ENCODE measurements at regions not wholly inside any gene's neighbourhood (a gene's known extent, or its start where the extent isn't known, plus 50 kb on each side); places are given as distances from the start of the nearest gene placed in this dataset.
"Not testable (repeated sequence)": the region's sequence is repeated elsewhere in the genome, so short reads cannot be mapped to it uniquely, and the experiment has no call there.

GRCh38 chr17:74130276-74130675 is 73.2 kb upstream of the RPL38 start:
- H3K36me3 ChIP-seq (ENCODE audit: insufficient read depth, low read length), result no peaks in the 10 kb centered on the region
- H3K9ac ChIP-seq (ENCODE audit: insufficient read length), result no peak overlapping the region
- no peak overlapping the region for H3K27ac ChIP-seq
- DNase-seq (ENCODE audit: low read depth, low spot score), result no peak
- no peak overlapping the region for H3K4me3 ChIP-seq
- no peak for TF ChIP-seq FOXP2 (optimal IDR thresholded peaks at IDR 0.05; ENCODE audit: control extremely low read depth, extremely low read length, insufficient read depth)
- H3K9me3 ChIP-seq (ENCODE audit: low read depth, low read length), result no peaks in the 10 kb centered on the region

- Histone ChIP-seq H3K27ac (no peak overlapping the region), H3K9ac (ENCODE audit: insufficient read length) (no peak overlapping the region), H3K36me3 (ENCODE audit: insufficient read depth, low read length) (no peaks in the 10 kb centered on the region), H3K4me3 (no peak overlapping the region), H3K9me3 (ENCODE audit: low read depth, low read length) (no peaks in the 10 kb centered on the region)
- TF ChIP-seq EZH2 (IDR thresholded peaks at IDR 0.05), result no peak
- TF ChIP-seq POLR2AphosphoS5 (IDR thresholded peaks at IDR 0.05; ENCODE audit: borderline replicate concordance, low read depth, low read length), result no peak
- TF ChIP-seq FOXP2 (optimal IDR thresholded peaks at IDR 0.05; ENCODE audit: control extremely low read depth, extremely low read length, insufficient read depth), result no peak
- DNase-seq (ENCODE audit: low read depth, low spot score), result no peak
Observed at GRCh38 chr17:74130841-74131240, 72.6 kb upstream of the RPL38 start.

GRCh38 chr17:74132354-74132753 is 71.1 kb upstream of the RPL38 start:
- Histone ChIP-seq H3K36me3 (ENCODE audit: insufficient read depth, low read length) (no peaks in the 10 kb centered on the region), H3K9ac (ENCODE audit: insufficient read length) (no peak overlapping the region), H3K9me3 (ENCODE audit: low read depth, low read length) (no peaks in the 10 kb centered on the region), H3K27ac (no peak overlapping the region), H3K4me3 (no peak overlapping the region)
- no peak for DNase-seq (ENCODE audit: low read depth, low spot score)
- TF ChIP-seq FOXP2 (optimal IDR thresholded peaks at IDR 0.05; ENCODE audit: control extremely low read depth, extremely low read length, insufficient read depth), result no peak
- TF ChIP-seq EZH2 (IDR thresholded peaks at IDR 0.05), result no peak
- TF ChIP-seq POLR2AphosphoS5 (IDR thresholded peaks at IDR 0.05; ENCODE audit: borderline replicate concordance, low read depth, low read length), result no peak

GRCh38 chr17:74133740-74134139 is 69.7 kb upstream of the RPL38 start:
- Histone ChIP-seq H3K9ac (ENCODE audit: insufficient read length) (no peak overlapping the region), H3K27ac (no peak overlapping the region), H3K9me3 (ENCODE audit: low read depth, low read length) (no peaks in the 10 kb centered on the region), H3K4me3 (no peak overlapping the region), H3K36me3 (ENCODE audit: insufficient read depth, low read length) (no peaks in the 10 kb centered on the region)
- no peak for TF ChIP-seq FOXP2 (optimal IDR thresholded peaks at IDR 0.05; ENCODE audit: control extremely low read depth, extremely low read length, insufficient read depth)
- TF ChIP-seq POLR2AphosphoS5 (IDR thresholded peaks at IDR 0.05; ENCODE audit: borderline replicate concordance, low read depth, low read length), result no peak
- TF ChIP-seq EZH2 (IDR thresholded peaks at IDR 0.05), result no peak
- DNase-seq (ENCODE audit: low read depth, low spot score), result no peak

GRCh38 chr17:74134234-74134633 is 69.2 kb upstream of the RPL38 start:
- not testable (repeated sequence) for H3K9me3 ChIP-seq (ENCODE audit: low read depth, low read length); DNase-seq (ENCODE audit: low read depth, low spot score); H3K36me3 ChIP-seq (ENCODE audit: insufficient read depth, low read length); H3K27ac ChIP-seq; H3K9ac ChIP-seq (ENCODE audit: insufficient read length); H3K4me3 ChIP-seq

- TF ChIP-seq POLR2AphosphoS5 (IDR thresholded peaks at IDR 0.05; ENCODE audit: borderline replicate concordance, low read depth, low read length), result no peak
- TF ChIP-seq EZH2 (IDR thresholded peaks at IDR 0.05), result no peak
- TF ChIP-seq FOXP2 (optimal IDR thresholded peaks at IDR 0.05; ENCODE audit: control extremely low read depth, extremely low read length, insufficient read depth), result no peak
- no peak for DNase-seq (ENCODE audit: low read depth, low spot score)
- H3K9ac ChIP-seq (ENCODE audit: insufficient read length), result no peak overlapping the region
Observed at GRCh38 chr17:74134991-74135390, 68.5 kb upstream of the RPL38 start.

GRCh38 chr17:74135391-74136167 is 67.9 kb upstream of the RPL38 start:
- Histone ChIP-seq H3K9me3 (ENCODE audit: low read depth, low read length) (no peaks in the 10 kb centered on the region), H3K4me3 (no peak overlapping the region), H3K36me3 (ENCODE audit: insufficient read depth, low read length) (no peaks in the 10 kb centered on the region), H3K27ac (no peak overlapping the region), H3K9ac (ENCODE audit: insufficient read length) (no peak overlapping the region)
- TF ChIP-seq POLR2AphosphoS5 (IDR thresholded peaks at IDR 0.05; ENCODE audit: borderline replicate concordance, low read depth, low read length) (no peak), FOXP2 (optimal IDR thresholded peaks at IDR 0.05; ENCODE audit: control extremely low read depth, extremely low read length, insufficient read depth) (no peak), EZH2 (IDR thresholded peaks at IDR 0.05) (no peak)
- DNase-seq (ENCODE audit: low read depth, low spot score), result no peak

More at GRCh38 chr17:74134991-74135390, 68.5 kb upstream of the RPL38 start:
- H3K36me3 ChIP-seq (ENCODE audit: insufficient read depth, low read length), result no peaks in the 10 kb centered on the region
- no peaks in the 10 kb centered on the region for H3K9me3 ChIP-seq (ENCODE audit: low read depth, low read length)
- no peak overlapping the region for H3K27ac ChIP-seq
- H3K4me3 ChIP-seq, result no peak overlapping the region

GRCh38 chr17:74137416-74137815 is 66.1 kb upstream of the RPL38 start:
- no peak for DNase-seq (ENCODE audit: low read depth, low spot score)

GRCh38 chr17:74139120-74139519 is 64.4 kb upstream of the RPL38 start:
- Histone ChIP-seq H3K4me3 (no peak overlapping the region), H3K36me3 (ENCODE audit: insufficient read depth, low read length) (no peaks in the 10 kb centered on the region), H3K9me3 (ENCODE audit: low read depth, low read length) (no peaks in the 10 kb centered on the region), H3K27ac (no peak overlapping the region), H3K9ac (ENCODE audit: insufficient read length) (no peak overlapping the region)
- TF ChIP-seq EZH2 (IDR thresholded peaks at IDR 0.05) (no peak), POLR2AphosphoS5 (IDR thresholded peaks at IDR 0.05; ENCODE audit: borderline replicate concordance, low read depth, low read length) (no peak)
- DNase-seq (ENCODE audit: low read depth, low spot score), result no peak

More at GRCh38 chr17:74137416-74137815, 66.1 kb upstream of the RPL38 start:
- Histone ChIP-seq H3K36me3 (ENCODE audit: insufficient read depth, low read length) (no peaks in the 10 kb centered on the region), H3K9ac (ENCODE audit: insufficient read length) (no peak overlapping the region), H3K27ac (no peak overlapping the region), H3K9me3 (ENCODE audit: low read depth, low read length) (no peaks in the 10 kb centered on the region), H3K4me3 (no peak overlapping the region)
- TF ChIP-seq FOXP2 (optimal IDR thresholded peaks at IDR 0.05; ENCODE audit: control extremely low read depth, extremely low read length, insufficient read depth) (no peak), EZH2 (IDR thresholded peaks at IDR 0.05) (no peak)

Data from SK-N-MC (cell line).